SK-N-SH treated with all-trans-retinoic acid at 6 μM for 48 hours (cell line): ENCODE measurements at regions not wholly inside any gene's neighbourhood (a gene's known extent, or its start where the extent isn't known, plus 50 kb on each side); places are given as distances from the start of the nearest gene placed in this dataset.

Source experiments
- ATAC-seq: fragments of 200-7000 bp; cut with Tn5 transposase; 3 replicates; pipeline ENCODE4 v1.9.1; 2020; ENCODE audit warnings: mild to moderate bottlenecking, moderate library complexity
- ARNTL ChIP-seq: fragments of 450-650 bp; formaldehyde crosslinking; IDR thresholded peaks from 2 replicates; pipeline ENCODE4 v1.5.0; 2020; ENCODE audit warnings: low read depth, mild to moderate bottlenecking, moderate library complexity, borderline replicate concordance
- BACH2 ChIP-seq: fragments of 250-450 bp; sonication (Bioruptor Pico); IDR thresholded peaks from 2 replicates; pipeline ENCODE4 v1.9.0; 2021; ENCODE audit warnings: mild to moderate bottlenecking, borderline replicate concordance
- CSDC2 ChIP-seq: fragments of 250-450 bp; sonication (Bioruptor Pico); IDR thresholded peaks from 2 replicates; pipeline ENCODE4 v1.5.0; 2020; ENCODE audit warnings: mild to moderate bottlenecking, moderate library complexity
- GLIS3 ChIP-seq: fragments of 250-450 bp; sonication (Bioruptor Pico); IDR thresholded peaks from 2 replicates; pipeline ENCODE4 v1.5.0; 2020; ENCODE audit warnings: mild to moderate bottlenecking, moderate library complexity
- ISL1 ChIP-seq: fragments of 250-450 bp; sonication (Bioruptor Pico); IDR thresholded peaks from 2 replicates; pipeline ENCODE4 v2.1.2; 2022; ENCODE audit warnings: mild to moderate bottlenecking, moderate library complexity
- OSR1 ChIP-seq: fragments of 250-450 bp; sonication (Bioruptor Pico); IDR thresholded peaks from 2 replicates; pipeline ENCODE4 v1.8.0; 2022; ENCODE audit warnings: moderate library complexity, mild to moderate bottlenecking, inconsistent platforms
- PPARA ChIP-seq: fragments of 250-450 bp; sonication (Bioruptor Pico); IDR thresholded peaks from 2 replicates; pipeline ENCODE4 v1.5.0; 2020; ENCODE audit warnings: mild to moderate bottlenecking, borderline replicate concordance
- RARB ChIP-seq: fragments of 250-450 bp; sonication (Bioruptor Pico); IDR thresholded peaks from 2 replicates; pipeline ENCODE4 v1.8.0; 2021; ENCODE audit warnings: mild to moderate bottlenecking, moderate library complexity
- SNAI2 ChIP-seq: fragments of 250-450 bp; sonication (Bioruptor Pico); IDR thresholded peaks from 2 replicates; pipeline ENCODE4 v1.5.0; 2020; ENCODE audit warnings: mild to moderate bottlenecking, moderate library complexity
- TCF4 ChIP-seq: fragments of 250-450 bp; sonication (Bioruptor Pico); IDR thresholded peaks from 2 replicates; pipeline ENCODE4 v1.8.0; 2021; ENCODE audit warnings: mild to moderate bottlenecking, moderate library complexity, borderline replicate concordance
- TOX ChIP-seq: fragments of 250-450 bp; sonication (Bioruptor Pico); IDR thresholded peaks from 2 replicates; pipeline ENCODE4 v1.8.0; 2021; ENCODE audit warnings: mild to moderate bottlenecking, moderate library complexity, borderline replicate concordance
- ZC3H10 ChIP-seq: fragments of 250-450 bp; sonication (Bioruptor Pico); IDR thresholded peaks from 2 replicates; pipeline ENCODE4 v1.5.1; 2021; ENCODE audit warnings: mild to moderate bottlenecking, moderate library complexity
- ZFP30 ChIP-seq: fragments of 450-650 bp; formaldehyde crosslinking; IDR thresholded peaks from 2 replicates; pipeline ENCODE4 v1.5.0; 2022; ENCODE audit warnings: mild to moderate bottlenecking, moderate library complexity
- ZNF565 ChIP-seq: fragments of 450-650 bp; formaldehyde crosslinking; conservative IDR thresholded peaks from 2 replicates; pipeline ENCODE4 v1.5.0; 2020; ENCODE audit warnings: low read depth, mild to moderate bottlenecking, moderate library complexity
- ZNF8 ChIP-seq: fragments of 450-650 bp; formaldehyde crosslinking; IDR thresholded peaks from 2 replicates; pipeline ENCODE4 v1.5.0; 2020; ENCODE audit warnings: mild to moderate bottlenecking, moderate library complexity
- TF ChIP-seq, protein P1 (sequence below): fragments of 250-450 bp; sonication (Bioruptor Pico); IDR thresholded peaks from 2 replicates; pipeline ENCODE4 v1.5.1; 2021; ENCODE audit warnings: mild to moderate bottlenecking, moderate library complexity
- TF ChIP-seq, protein P2 (sequence below): fragments of 250-450 bp; sonication (Bioruptor Pico); IDR thresholded peaks from 2 replicates; pipeline ENCODE4 v1.5.0; 2020; ENCODE audit warnings: mild to moderate bottlenecking, moderate library complexity
- TF ChIP-seq, protein P3 (sequence below): fragments of 250-450 bp; sonication (Bioruptor Pico); IDR thresholded peaks from 2 replicates; pipeline ENCODE4 v1.5.1; 2020; ENCODE audit warnings: low read depth, mild to moderate bottlenecking, moderate library complexity
- TF ChIP-seq, protein P4 (sequence below): fragments of 250-450 bp; sonication (Bioruptor Pico); IDR thresholded peaks from 2 replicates; pipeline ENCODE4 v1.8.0; 2020; ENCODE audit warnings: mild to moderate bottlenecking, moderate library complexity, borderline replicate concordance

DNA sequence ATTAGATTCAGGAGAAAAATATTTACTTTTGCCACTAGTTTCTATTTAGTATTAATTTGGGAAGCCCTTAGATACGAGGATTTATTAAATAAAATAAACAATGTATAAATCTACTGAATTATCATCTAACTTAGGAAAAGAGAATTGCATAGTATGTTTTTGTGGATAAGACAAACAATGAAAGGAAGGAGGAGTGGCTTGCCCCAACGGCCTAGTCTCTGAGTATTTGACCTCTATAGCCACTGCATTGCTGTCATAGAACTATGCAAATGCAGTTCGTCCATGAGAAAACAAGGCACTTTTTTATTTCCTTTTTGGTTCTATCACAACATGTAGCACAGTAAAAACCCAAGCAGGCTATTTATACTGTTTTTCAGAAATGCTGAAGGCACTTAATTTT lies 321.2 kb upstream of the CCNH start:
- ATAC-seq, result no peak
- TF ChIP-seq, protein P1, sequence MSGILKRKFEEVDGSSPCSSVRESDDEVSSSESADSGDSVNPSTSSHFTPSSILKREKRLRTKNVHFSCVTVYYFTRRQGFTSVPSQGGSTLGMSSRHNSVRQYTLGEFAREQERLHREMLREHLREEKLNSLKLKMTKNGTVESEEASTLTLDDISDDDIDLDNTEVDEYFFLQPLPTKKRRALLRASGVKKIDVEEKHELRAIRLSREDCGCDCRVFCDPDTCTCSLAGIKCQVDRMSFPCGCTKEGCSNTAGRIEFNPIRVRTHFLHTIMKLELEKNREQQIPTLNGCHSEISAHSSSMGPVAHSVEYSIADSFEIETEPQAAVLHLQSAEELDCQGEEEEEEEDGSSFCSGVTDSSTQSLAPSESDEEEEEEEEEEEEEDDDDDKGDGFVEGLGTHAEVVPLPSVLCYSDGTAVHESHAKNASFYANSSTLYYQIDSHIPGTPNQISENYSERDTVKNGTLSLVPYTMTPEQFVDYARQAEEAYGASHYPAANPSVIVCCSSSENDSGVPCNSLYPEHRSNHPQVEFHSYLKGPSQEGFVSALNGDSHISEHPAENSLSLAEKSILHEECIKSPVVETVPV (CRISPR knock-in tag), result no peak
- TF ChIP-seq BACH2 (CRISPR knock-in tag) (no peak), RARB (no peak), TCF4 (CRISPR knock-in tag) (no peak), SNAI2 (CRISPR knock-in tag) (no peak), PPARA (no peak), TOX (no peak), ISL1 (CRISPR knock-in tag) (no peak), ARNTL (CRISPR knock-in tag) (no peak), ZC3H10 (CRISPR knock-in tag) (no peak), CSDC2 (no peak)
- TF ChIP-seq, protein P2, sequence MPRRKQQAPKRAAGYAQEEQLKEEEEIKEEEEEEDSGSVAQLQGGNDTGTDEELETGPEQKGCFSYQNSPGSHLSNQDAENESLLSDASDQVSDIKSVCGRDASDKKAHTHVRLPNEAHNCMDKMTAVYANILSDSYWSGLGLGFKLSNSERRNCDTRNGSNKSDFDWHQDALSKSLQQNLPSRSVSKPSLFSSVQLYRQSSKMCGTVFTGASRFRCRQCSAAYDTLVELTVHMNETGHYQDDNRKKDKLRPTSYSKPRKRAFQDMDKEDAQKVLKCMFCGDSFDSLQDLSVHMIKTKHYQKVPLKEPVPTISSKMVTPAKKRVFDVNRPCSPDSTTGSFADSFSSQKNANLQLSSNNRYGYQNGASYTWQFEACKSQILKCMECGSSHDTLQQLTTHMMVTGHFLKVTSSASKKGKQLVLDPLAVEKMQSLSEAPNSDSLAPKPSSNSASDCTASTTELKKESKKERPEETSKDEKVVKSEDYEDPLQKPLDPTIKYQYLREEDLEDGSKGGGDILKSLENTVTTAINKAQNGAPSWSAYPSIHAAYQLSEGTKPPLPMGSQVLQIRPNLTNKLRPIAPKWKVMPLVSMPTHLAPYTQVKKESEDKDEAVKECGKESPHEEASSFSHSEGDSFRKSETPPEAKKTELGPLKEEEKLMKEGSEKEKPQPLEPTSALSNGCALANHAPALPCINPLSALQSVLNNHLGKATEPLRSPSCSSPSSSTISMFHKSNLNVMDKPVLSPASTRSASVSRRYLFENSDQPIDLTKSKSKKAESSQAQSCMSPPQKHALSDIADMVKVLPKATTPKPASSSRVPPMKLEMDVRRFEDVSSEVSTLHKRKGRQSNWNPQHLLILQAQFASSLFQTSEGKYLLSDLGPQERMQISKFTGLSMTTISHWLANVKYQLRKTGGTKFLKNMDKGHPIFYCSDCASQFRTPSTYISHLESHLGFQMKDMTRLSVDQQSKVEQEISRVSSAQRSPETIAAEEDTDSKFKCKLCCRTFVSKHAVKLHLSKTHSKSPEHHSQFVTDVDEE (CRISPR knock-in tag), result no peak
- TF ChIP-seq, protein P3, sequence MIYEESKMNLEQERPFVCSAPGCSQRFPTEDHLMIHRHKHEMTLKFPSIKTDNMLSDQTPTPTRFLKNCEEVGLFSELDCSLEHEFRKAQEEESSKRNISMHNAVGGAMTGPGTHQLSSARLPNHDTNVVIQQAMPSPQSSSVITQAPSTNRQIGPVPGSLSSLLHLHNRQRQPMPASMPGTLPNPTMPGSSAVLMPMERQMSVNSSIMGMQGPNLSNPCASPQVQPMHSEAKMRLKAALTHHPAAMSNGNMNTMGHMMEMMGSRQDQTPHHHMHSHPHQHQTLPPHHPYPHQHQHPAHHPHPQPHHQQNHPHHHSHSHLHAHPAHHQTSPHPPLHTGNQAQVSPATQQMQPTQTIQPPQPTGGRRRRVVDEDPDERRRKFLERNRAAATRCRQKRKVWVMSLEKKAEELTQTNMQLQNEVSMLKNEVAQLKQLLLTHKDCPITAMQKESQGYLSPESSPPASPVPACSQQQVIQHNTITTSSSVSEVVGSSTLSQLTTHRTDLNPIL (CRISPR knock-in tag), result no peak

DNA sequence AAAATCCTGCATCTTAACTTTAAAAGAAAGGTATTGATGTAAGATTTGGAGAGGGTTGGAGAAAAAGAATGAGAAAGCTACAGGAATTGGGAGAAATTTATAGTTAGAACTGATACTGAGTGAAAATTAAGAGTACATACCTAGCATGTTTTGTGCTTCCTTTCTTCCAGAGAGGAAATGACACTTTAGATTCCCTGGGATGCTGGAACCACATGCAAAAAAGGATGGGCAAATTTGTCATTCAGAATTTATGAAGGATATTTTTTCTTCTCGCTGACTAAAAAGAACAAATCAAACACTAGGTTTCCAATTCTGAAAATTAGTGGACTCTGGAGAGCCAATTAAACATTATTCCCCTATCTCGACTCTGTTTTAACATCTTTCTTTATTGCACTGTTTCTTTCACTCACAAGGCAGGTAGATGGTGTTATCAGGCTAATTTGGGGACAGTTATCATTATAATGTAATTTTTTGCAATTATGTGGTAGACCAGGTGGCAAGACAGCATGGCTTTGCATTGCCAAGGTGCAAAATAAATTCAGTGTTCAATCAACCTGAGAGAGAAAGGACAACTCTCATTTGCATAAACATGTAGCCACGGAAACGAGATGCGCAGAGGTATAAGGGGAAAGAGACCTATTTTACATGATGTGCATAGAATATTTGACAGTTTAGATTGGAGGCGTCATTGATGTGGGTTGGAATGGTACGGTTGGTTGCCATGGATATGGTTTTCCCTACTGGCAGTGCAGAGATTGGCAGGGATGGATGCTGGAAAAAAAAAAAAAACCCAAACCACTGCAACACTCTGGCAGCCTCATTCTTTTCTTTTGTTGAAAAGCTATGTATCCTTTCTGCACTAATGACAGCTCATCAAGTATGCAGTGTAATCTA lies 320.4 kb upstream of the CCNH start:
- ATAC-seq, result no peak

DNA sequence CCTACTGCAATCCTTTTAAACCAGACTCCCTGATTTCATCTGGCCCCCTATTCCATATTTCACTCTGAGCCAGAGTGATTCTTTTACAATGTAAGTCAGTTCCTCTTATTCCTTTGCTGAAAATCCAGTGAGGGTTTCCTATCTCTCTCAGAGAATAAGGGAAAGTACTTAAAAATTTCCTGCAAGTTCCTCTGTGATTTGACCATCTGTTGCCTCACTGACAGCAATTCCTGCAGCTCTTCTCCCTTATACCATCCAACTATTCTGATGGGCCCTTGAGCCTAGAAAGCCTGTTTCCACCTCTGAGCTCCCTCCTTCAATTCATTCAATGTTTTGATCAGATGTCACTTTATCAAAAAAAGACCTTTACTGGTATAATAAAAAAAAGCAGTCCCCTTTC lies 317.1 kb upstream of the CCNH start:
- no peak for ATAC-seq
- TF ChIP-seq ZFP30 (no peak), GLIS3 (CRISPR knock-in tag) (no peak), SNAI2 (CRISPR knock-in tag) (no peak), OSR1 (CRISPR knock-in tag) (no peak), ZC3H10 (CRISPR knock-in tag) (no peak), ARNTL (CRISPR knock-in tag) (no peak), ISL1 (CRISPR knock-in tag) (no peak)
- TF ChIP-seq, protein P4, sequence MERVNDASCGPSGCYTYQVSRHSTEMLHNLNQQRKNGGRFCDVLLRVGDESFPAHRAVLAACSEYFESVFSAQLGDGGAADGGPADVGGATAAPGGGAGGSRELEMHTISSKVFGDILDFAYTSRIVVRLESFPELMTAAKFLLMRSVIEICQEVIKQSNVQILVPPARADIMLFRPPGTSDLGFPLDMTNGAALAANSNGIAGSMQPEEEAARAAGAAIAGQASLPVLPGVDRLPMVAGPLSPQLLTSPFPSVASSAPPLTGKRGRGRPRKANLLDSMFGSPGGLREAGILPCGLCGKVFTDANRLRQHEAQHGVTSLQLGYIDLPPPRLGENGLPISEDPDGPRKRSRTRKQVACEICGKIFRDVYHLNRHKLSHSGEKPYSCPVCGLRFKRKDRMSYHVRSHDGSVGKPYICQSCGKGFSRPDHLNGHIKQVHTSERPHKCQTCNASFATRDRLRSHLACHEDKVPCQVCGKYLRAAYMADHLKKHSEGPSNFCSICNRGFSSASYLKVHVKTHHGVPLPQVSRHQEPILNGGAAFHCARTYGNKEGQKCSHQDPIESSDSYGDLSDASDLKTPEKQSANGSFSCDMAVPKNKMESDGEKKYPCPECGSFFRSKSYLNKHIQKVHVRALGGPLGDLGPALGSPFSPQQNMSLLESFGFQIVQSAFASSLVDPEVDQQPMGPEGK (CRISPR knock-in tag), result no peak
- TF ChIP-seq, protein P1 (CRISPR knock-in tag), result no peak
- TF ChIP-seq, protein P2 (CRISPR knock-in tag), result no peak
- TF ChIP-seq, protein P3 (CRISPR knock-in tag), result no peak

More for the DNA sequence above, 320.4 kb upstream of the CCNH start:
- TF ChIP-seq CSDC2 (no peak), ZNF565 (CRISPR knock-in tag) (no peak), PPARA (no peak), BACH2 (CRISPR knock-in tag) (no peak), ZNF8 (CRISPR knock-in tag) (no peak), ZC3H10 (CRISPR knock-in tag) (no peak)
- TF ChIP-seq, all 23 proteins: peak for 0
